Thyroid gland (tissue), 4 donors: ENCODE measurements at regions not wholly inside any gene's neighbourhood (a gene's known extent, or its start where the extent isn't known, plus 50 kb on each side); places are given as distances from the start of the nearest gene placed in this dataset.

Experiments
- DNase-seq, 2 donors: peaks; one replicate each; pipeline ENCODE4 v3.0.0-alpha.2; 2019
- H3K27ac ChIP-seq, 3 donors: fragments of 200-600 bp; sonication (generic); 1 replicate in 2 of 3; 2 replicates in 1 of 3; pipeline ENCODE4 v1.5.1; 2016 to 2019; ENCODE audit warnings: mild to moderate bottlenecking in 1 of 3, moderate library complexity in 1 of 3
- H3K27me3 ChIP-seq: fragments of 200-600 bp; sonication (generic); one replicate; pipeline ENCODE4 v1.5.1; 2019
- H3K36me3 ChIP-seq, 2 donors: fragments of 200-600 bp; sonication (generic); one replicate each; pipeline ENCODE4 v1.5.1; 2016 to 2019
- H3K4me1 ChIP-seq, 2 donors: fragments of 200-600 bp; sonication (generic); one replicate each; pipeline ENCODE4 v1.5.1; 2017 to 2019
- H3K4me3 ChIP-seq, 3 donors: fragments of 200-600 bp; sonication (generic); replicated peaks in 1 of 3; 1 replicate in 2 of 3; 2 replicates in 1 of 3; pipeline ENCODE4 v1.5.1; 2016; ENCODE audit warnings: mild to moderate bottlenecking in 1 of 3
- H3K9me3 ChIP-seq: fragments of 200-600 bp; sonication (generic); one replicate; pipeline ENCODE4 v1.5.1; 2017
- POLR2A ChIP-seq, 2 donors: fragments of 450-650 bp; IDR thresholded peaks; one replicate each; pipeline ENCODE4 v1.6.1; 2017; ENCODE audit warnings: antibody characterized with exemption in 2 of 2, mild to moderate bottlenecking in 2 of 2, moderate library complexity in 1 of 2
- whole genome bisulfite sequencing, 2 donors: methylation state at CpG; one replicate each; pipeline ENCODE4 v1.1.5; 2017; 5-methylcytosine and 5-hydroxymethylcytosine counted together
- intact Hi-C: fragments of 100-400 bp; cut with DNase I; formaldehyde crosslinking; loops from one replicate; pipeline ENCODE4 v1.15.1; 2023
- TF ChIP-seq, protein P1 (sequence below), 6 experiments: fragments of 200-600 bp in 3 of 6; fragments of 450-650 bp in 3 of 6; sonication (generic) in 3 of 6; IDR thresholded peaks; one replicate each; pipeline ENCODE4 v1.5.1; 2016 to 2019; ENCODE audit warnings: antibody characterized with exemption in 6 of 6, mild to moderate bottlenecking in 2 of 6, inconsistent platforms in 1 of 6, moderate library complexity in 1 of 6

DNA sequence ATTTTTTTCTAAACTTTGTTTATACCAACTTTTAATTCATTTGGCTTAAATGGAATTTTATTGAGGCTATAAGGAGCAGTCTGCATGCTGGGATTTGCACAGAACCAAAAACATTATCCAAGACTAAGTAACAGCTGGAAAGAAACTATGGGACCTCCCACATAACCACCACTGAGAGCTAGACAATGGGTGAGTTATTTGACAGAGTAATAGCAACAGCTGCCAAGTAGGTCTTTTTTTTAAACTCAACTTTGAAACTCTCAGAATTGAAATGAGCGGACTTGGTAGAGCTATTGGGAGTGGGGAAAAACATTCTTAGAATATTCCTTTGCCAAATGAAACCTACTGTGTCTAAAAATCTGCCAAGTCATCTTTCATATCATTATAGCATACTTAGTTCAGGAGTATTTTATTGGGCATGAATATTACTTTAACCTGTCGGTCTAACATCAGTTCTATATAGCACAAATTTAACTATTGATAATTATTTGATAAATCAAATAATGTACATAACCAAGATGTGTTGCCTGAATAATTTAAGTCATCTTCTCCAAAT is 1428.0 kb downstream of the PCDH7 start:
- Histone ChIP-seq H3K4me1 (peaks cover 7 to 17% of the 10 kb centered on the region in 2 donors), H3K27ac (peak overlapping the region in 1 of 3 donors; percentile 35), H3K4me3 (no peak overlapping the region), H3K9me3 (no peaks in the 10 kb centered on the region), H3K27me3 (no peaks in the 10 kb centered on the region), H3K36me3 (no peaks in the 10 kb centered on the region)
- WGBS, 2 donors, result 56 to 63% methylated on average over 2 of the region's 2 CpGs
- DNase-seq, result no peak
- TF ChIP-seq, protein P1, sequence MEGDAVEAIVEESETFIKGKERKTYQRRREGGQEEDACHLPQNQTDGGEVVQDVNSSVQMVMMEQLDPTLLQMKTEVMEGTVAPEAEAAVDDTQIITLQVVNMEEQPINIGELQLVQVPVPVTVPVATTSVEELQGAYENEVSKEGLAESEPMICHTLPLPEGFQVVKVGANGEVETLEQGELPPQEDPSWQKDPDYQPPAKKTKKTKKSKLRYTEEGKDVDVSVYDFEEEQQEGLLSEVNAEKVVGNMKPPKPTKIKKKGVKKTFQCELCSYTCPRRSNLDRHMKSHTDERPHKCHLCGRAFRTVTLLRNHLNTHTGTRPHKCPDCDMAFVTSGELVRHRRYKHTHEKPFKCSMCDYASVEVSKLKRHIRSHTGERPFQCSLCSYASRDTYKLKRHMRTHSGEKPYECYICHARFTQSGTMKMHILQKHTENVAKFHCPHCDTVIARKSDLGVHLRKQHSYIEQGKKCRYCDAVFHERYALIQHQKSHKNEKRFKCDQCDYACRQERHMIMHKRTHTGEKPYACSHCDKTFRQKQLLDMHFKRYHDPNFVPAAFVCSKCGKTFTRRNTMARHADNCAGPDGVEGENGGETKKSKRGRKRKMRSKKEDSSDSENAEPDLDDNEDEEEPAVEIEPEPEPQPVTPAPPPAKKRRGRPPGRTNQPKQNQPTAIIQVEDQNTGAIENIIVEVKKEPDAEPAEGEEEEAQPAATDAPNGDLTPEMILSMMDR (IDR thresholded peaks at IDR 0.05), result no peak
- no peak for TF ChIP-seq POLR2A (IDR thresholded peaks at IDR 0.05)
- intact Hi-C loops, result no loop called here

DNA sequence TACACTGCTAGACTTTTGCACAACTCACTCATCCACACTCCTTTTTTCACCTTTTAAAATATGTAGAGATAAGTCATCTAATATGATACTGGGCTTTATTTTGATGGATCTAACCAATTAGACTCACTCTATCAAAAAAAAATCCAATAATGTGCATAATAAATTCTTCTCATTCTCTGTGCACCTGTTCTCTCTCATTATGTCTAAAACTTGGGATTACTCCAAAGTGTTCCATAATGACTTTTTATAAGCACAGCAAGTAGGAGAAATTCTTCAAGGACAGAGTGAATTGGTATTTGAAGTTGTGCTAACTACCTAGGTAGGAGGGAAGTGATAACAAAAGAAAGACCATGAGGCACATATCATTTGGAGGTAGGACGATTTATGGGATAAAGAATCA is 1438.8 kb downstream of the PCDH7 start:
- no peak for DNase-seq
- H3K27ac ChIP-seq, result no peak overlapping the region
- no peaks in the 10 kb centered on the region for H3K27me3 ChIP-seq
- TF ChIP-seq POLR2A (IDR thresholded peaks at IDR 0.05), result no peak
- TF ChIP-seq, protein P1 (IDR thresholded peaks at IDR 0.05), result no peak
- intact Hi-C loops, result no loop called here
- no peak overlapping the region for H3K4me3 ChIP-seq
- no peaks in the 10 kb centered on the region for H3K36me3 ChIP-seq
- 78 to 80% methylated on average over 1 of the region's 1 CpG for WGBS, 2 donors
- no peaks in the 10 kb centered on the region for H3K4me1 ChIP-seq
- no peaks in the 10 kb centered on the region for H3K9me3 ChIP-seq

DNA sequence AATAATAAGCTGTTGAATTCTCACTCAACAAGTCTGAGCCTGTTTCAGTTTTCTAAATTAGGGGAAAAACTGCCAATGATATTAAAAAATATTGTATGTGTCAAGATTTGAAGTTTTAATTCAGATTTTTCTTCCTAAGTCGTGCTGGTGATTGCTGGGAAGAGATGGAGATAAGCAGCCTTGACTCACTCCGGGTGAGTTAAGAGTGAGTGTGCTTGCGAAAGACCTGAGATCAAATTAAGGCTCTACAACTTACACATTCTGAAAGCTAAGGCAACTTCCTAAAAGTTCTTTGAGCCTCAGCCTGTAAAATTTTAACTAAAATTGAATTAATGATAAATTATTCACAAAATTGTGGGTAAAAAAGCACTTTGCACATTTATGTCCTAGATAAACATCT is 1441.2 kb downstream of the PCDH7 start:
- Histone ChIP-seq H3K36me3 (no peaks in the 10 kb centered on the region), H3K27ac (no peak overlapping the region), H3K27me3 (no peaks in the 10 kb centered on the region), H3K9me3 (no peaks in the 10 kb centered on the region), H3K4me1 (no peaks in the 10 kb centered on the region), H3K4me3 (no peak overlapping the region)
- intact Hi-C loops, result no loop called here
- TF ChIP-seq POLR2A (IDR thresholded peaks at IDR 0.05), result no peak
- TF ChIP-seq, protein P1 (IDR thresholded peaks at IDR 0.05), result no peak
- DNase-seq, result no peak
- 71 to 79% methylated on average over 3 of the region's 3 CpGs for WGBS, 2 donors

DNA sequence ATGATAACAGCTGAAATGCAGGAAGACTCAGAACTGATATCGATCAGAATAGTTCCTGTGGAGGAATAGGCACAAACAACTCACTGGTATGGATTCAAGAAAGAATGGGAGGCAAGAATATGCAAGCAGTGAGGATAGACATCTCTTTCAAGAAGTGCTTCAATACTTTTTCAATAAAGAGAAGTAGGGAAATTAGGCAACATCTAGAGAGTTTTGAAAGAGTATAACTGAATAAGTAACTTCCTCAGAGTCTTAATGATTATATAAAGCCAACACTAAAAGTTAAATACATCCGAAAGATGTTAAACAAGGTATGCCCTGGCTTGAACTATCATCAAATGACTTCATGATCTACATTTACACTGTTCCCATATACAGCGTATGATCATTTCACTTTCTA is 1443.0 kb downstream of the PCDH7 start:
- WGBS, 2 donors, result 87 to 90% methylated on average over 3 of the region's 3 CpGs
- Histone ChIP-seq H3K4me1 (no peaks in the 10 kb centered on the region), H3K4me3 (no peak overlapping the region), H3K36me3 (no peaks in the 10 kb centered on the region), H3K27ac (no peak overlapping the region), H3K9me3 (no peaks in the 10 kb centered on the region), H3K27me3 (no peaks in the 10 kb centered on the region)
- DNase-seq, result no peak
- TF ChIP-seq POLR2A (IDR thresholded peaks at IDR 0.05), result no peak
- TF ChIP-seq, protein P1 (IDR thresholded peaks at IDR 0.05), result no peak
- intact Hi-C loops, result no loop called here

DNA sequence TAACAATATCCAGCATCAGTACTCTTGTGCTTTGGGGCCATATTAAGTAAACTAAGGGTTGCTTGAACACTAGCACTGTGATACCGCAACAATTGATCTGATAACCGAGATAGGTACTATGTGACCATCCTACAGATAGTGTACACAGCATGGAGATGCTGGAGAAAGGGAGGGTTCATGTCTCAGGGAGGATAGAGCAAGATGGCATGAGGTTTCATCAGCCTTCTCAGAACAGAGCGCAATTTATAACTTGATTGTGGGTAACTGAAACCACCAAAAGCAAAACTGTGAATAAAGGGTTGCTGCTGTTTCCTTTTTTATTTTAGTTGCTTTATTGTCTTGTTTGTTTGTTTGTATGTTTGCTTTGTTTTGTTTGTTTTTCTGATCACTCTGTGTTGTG is 1449.7 kb downstream of the PCDH7 start:
- Histone ChIP-seq H3K27me3 (no peaks in the 10 kb centered on the region), H3K36me3 (no peaks in the 10 kb centered on the region), H3K4me1 (no peaks in the 10 kb centered on the region), H3K9me3 (no peaks in the 10 kb centered on the region), H3K4me3 (no peak overlapping the region), H3K27ac (no peak overlapping the region)
- intact Hi-C loops, result no loop called here
- no peak for DNase-seq
- WGBS, 2 donors, result 84 to 95% methylated on average over 3 of the region's 3 CpGs
- TF ChIP-seq, protein P1 (IDR thresholded peaks at IDR 0.05), result no peak
- no peak for TF ChIP-seq POLR2A (IDR thresholded peaks at IDR 0.05)
